C4-2B (cell line): ENCODE measurements at regions not wholly inside any gene's neighbourhood (a gene's known extent, or its start where the extent isn't known, plus 50 kb on each side); places are given as distances from the start of the nearest gene placed in this dataset.

Experiments used
- ZFX ChIP-seq: fragments of 450-650 bp; IDR thresholded peaks from 2 replicates; pipeline ENCODE4 v1.6.1; 2017
- TF ChIP-seq, protein P1 (sequence below): fragments of 450-650 bp; conservative IDR thresholded peaks from 2 replicates; pipeline ENCODE4 v1.5.1; 2017; ENCODE audit warnings: mild to moderate bottlenecking

DNA sequence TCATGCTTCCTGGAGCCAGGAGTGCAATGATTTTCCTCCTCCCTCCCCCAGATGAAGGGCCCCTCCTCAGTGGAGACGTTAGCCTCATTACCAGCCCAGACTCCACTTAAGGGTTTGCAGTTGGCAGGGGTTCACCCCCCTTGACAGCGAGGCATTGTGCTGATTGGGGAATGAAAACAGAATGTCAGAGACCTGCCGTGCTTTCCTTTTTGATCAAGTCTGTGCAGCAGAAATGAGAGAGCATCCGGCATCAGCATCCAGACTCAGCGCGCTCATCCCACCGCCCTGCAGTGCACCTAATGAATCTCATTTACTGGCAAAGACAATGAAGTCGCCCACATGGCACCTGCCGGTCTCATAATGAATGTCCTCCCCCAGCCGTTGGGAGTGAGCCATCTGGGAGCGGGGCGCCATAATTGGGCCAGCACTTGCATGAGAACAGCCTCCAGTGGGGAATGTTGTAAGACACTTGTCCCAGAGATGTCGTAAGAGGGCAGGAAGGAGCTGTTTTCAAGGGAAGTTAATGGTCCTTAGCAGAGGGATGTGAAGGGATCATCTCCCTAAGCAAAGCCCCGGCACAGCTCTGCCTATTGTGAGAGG lies 98.3 kb upstream of the UQCRFS1 start:
- no peak for TF ChIP-seq ZFX
- TF ChIP-seq, protein P1, sequence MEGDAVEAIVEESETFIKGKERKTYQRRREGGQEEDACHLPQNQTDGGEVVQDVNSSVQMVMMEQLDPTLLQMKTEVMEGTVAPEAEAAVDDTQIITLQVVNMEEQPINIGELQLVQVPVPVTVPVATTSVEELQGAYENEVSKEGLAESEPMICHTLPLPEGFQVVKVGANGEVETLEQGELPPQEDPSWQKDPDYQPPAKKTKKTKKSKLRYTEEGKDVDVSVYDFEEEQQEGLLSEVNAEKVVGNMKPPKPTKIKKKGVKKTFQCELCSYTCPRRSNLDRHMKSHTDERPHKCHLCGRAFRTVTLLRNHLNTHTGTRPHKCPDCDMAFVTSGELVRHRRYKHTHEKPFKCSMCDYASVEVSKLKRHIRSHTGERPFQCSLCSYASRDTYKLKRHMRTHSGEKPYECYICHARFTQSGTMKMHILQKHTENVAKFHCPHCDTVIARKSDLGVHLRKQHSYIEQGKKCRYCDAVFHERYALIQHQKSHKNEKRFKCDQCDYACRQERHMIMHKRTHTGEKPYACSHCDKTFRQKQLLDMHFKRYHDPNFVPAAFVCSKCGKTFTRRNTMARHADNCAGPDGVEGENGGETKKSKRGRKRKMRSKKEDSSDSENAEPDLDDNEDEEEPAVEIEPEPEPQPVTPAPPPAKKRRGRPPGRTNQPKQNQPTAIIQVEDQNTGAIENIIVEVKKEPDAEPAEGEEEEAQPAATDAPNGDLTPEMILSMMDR, result no peak
